ENCODE measurements at regions not wholly inside any gene's neighbourhood (a gene's known extent, or its start where the extent isn't known, plus 50 kb on each side); places are given as distances from the start of the nearest gene placed in this dataset.

DNA sequence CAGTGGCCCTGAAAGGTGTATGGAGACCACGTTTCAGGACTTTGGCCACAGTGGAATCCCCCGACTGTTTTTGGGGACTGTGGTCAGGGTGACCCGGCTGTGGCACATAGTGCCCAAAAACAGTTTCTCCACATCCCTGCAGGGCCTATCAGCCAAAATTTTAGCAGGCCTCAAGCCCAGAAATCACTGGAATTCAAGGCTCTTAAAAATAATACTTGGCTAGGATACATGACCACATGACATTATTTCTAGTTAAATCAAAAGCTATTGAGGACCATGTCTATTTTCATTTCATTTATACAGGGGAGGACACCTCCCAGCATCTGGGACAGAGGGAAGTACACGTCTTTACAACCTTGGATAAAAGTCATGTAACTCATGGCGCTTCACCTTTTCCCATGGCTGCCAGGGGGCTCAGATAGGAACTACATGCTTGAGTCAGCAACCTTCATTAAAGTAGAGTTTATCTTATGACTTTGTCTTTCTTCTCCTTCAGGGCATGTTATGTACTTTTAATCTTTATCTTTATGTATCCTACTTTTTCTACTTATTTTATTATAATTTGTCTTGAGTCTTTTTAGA is 70.8 kb upstream of the CD93 start:
- Histone ChIP-seq H2AFZ (ENCODE audit: control insufficient read depth, low read length) (no peak overlapping the region), H3K4me1 (ENCODE audit: control insufficient read depth, extremely low read depth, insufficient read depth, low read length) (peaks cover 59% of the 10 kb centered on the region), H3K27ac (ENCODE audit: control insufficient read depth, insufficient read depth, low read length) (peak overlapping the region; percentile 72), H3K79me2 (ENCODE audit: control insufficient read depth, insufficient read depth, low read length) (no peaks in the 10 kb centered on the region), H3K4me2 (ENCODE audit: control insufficient read depth, extremely low read depth, insufficient read depth, low read depth, low read length) (no peak overlapping the region), H3K36me3 (ENCODE audit: control insufficient read depth in 2 of 2, extremely low read depth in 1 of 2, insufficient read depth in 2 of 2, low read length in 2 of 2) (no peaks in the 10 kb centered on the region), H3K9me3 (ENCODE audit: control insufficient read depth, low read depth, low read length) (no peaks in the 10 kb centered on the region), H3K9ac (ENCODE audit: control insufficient read depth, extremely low read depth, insufficient read depth, low read length) (no peak overlapping the region), H3K27me3 (ENCODE audit: control insufficient read depth, extremely low read depth, insufficient read depth, low read length) (no peaks in the 10 kb centered on the region), H3K4me3 (ENCODE audit: control insufficient read depth in 2 of 3, extremely low read depth in 1 of 3, insufficient read depth in 2 of 3, low read depth in 1 of 3, low read length in 3 of 3) (no peak overlapping the region), H4K20me1 (ENCODE audit: control insufficient read depth, extremely low read depth, insufficient read depth, low read length) (no peaks in the 10 kb centered on the region), H3K9me1 (ENCODE audit: control insufficient read depth, extremely low read depth, insufficient read depth, low read length) (peaks cover 2% of the 10 kb centered on the region)
- dilution Hi-C loops (cut with MboI; ENCODE audit: extremely low pct_ligation_motif_present, low sequenced_read_pairs), result no loop called here
- DNase-seq (ENCODE audit: low read depth, low spot score) (no peak), FAIRE-seq (no peak)
- no peak for TF ChIP-seq EZH2 (IDR thresholded peaks at IDR 0.05; ENCODE audit: low read length)
- TF ChIP-seq, protein P1, sequence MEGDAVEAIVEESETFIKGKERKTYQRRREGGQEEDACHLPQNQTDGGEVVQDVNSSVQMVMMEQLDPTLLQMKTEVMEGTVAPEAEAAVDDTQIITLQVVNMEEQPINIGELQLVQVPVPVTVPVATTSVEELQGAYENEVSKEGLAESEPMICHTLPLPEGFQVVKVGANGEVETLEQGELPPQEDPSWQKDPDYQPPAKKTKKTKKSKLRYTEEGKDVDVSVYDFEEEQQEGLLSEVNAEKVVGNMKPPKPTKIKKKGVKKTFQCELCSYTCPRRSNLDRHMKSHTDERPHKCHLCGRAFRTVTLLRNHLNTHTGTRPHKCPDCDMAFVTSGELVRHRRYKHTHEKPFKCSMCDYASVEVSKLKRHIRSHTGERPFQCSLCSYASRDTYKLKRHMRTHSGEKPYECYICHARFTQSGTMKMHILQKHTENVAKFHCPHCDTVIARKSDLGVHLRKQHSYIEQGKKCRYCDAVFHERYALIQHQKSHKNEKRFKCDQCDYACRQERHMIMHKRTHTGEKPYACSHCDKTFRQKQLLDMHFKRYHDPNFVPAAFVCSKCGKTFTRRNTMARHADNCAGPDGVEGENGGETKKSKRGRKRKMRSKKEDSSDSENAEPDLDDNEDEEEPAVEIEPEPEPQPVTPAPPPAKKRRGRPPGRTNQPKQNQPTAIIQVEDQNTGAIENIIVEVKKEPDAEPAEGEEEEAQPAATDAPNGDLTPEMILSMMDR (optimal IDR thresholded peaks at IDR 0.05 in 1 of 3, IDR thresholded peaks at IDR 0.05 in 1 of 3, conservative IDR thresholded peaks at IDR 0.05 in 1 of 3; ENCODE audit: extremely low read depth in 1 of 3, insufficient read depth in 2 of 3, low read length in 3 of 3), result no peak

DNA sequence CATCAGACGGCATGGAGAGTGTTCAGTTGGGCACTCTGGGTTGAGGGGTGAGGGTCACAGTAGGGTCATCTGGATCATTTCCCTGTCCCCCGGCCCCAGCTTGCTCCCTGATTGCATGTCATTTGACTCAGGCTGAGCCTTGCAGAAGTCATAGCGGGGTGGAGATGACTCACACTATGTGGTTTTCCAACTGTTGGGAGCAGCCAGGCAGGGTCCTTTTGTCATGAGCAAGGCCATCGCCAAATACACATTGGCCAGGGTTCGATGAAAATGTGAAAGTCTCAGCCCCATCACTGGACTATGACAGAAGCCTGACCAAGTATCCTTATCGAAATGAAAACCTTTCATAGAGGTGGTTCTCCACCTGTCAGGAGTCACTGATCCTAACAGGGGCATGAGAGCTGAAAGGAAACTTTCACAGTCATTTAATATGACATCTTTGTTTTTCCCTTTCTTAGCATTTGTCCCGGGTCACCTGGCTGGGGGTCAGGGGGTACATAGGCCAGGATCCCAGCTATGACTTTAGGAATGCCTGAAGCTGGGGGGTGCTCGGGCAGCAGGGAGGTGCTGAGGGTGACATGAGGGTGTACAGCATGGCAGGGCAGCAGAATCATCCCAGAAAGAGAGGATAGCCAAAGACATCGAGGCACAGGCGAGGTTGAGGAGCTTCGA is 70.2 kb upstream of the CD93 start:
- Histone ChIP-seq H3K27me3 (ENCODE audit: control insufficient read depth, extremely low read depth, insufficient read depth, low read length) (no peaks in the 10 kb centered on the region), H3K9me3 (ENCODE audit: control insufficient read depth, low read depth, low read length) (no peaks in the 10 kb centered on the region), H3K4me1 (ENCODE audit: control insufficient read depth, extremely low read depth, insufficient read depth, low read length) (peaks cover 53% of the 10 kb centered on the region), H3K9me1 (ENCODE audit: control insufficient read depth, extremely low read depth, insufficient read depth, low read length) (peaks cover 2% of the 10 kb centered on the region), H4K20me1 (ENCODE audit: control insufficient read depth, extremely low read depth, insufficient read depth, low read length) (no peaks in the 10 kb centered on the region), H3K9ac (ENCODE audit: control insufficient read depth, extremely low read depth, insufficient read depth, low read length) (peak overlapping the region; percentile 16), H3K27ac (ENCODE audit: control insufficient read depth, insufficient read depth, low read length) (peak overlapping the region; percentile 72), H3K4me2 (ENCODE audit: control insufficient read depth, extremely low read depth, insufficient read depth, low read depth, low read length) (peak overlapping the region; percentile 61), H2AFZ (ENCODE audit: control insufficient read depth, low read length) (no peak overlapping the region), H3K36me3 (ENCODE audit: control insufficient read depth in 2 of 2, extremely low read depth in 1 of 2, insufficient read depth in 2 of 2, low read length in 2 of 2) (no peaks in the 10 kb centered on the region), H3K79me2 (ENCODE audit: control insufficient read depth, insufficient read depth, low read length) (no peaks in the 10 kb centered on the region), H3K4me3 (ENCODE audit: control insufficient read depth in 2 of 3, extremely low read depth in 1 of 3, insufficient read depth in 2 of 3, low read depth in 1 of 3, low read length in 3 of 3) (no peak overlapping the region)
- no peak for TF ChIP-seq EZH2 (IDR thresholded peaks at IDR 0.05; ENCODE audit: low read length)
- TF ChIP-seq, protein P1 (optimal IDR thresholded peaks at IDR 0.05 in 1 of 3, IDR thresholded peaks at IDR 0.05 in 1 of 3, conservative IDR thresholded peaks at IDR 0.05 in 1 of 3; ENCODE audit: extremely low read depth in 1 of 3, insufficient read depth in 2 of 3, low read length in 3 of 3), result no peak
- FAIRE-seq (no peak), DNase-seq (ENCODE audit: low read depth, low spot score) (no peak)
- dilution Hi-C loops (cut with MboI; ENCODE audit: extremely low pct_ligation_motif_present, low sequenced_read_pairs), result no loop called here

Measured in keratinocyte (primary cell).